Body of pancreas (tissue), 4 donors: ENCODE measurements at regions not wholly inside any gene's neighbourhood (a gene's known extent, or its start where the extent isn't known, plus 50 kb on each side); places are given as distances from the start of the nearest gene placed in this dataset.

ENCODE experiments used
- ATAC-seq: fragments of 150-250 bp; one replicate; pipeline ENCODE4 v1.9.1; 2016
- DNase-seq, 4 donors: peaks; one replicate each; pipeline ENCODE4 v3.0.0-alpha.2; 2019
- H3K27ac ChIP-seq, 4 donors: fragments of 200-600 bp; sonication (generic); 1 replicate in 3 of 4; 2 replicates in 1 of 4; pipeline versions ENCODE4 v1.5.1 to v1.6.1; 2016 to 2019; ENCODE audit warnings: mild to moderate bottlenecking in 1 of 4, mixed read lengths in 1 of 4, moderate library complexity in 1 of 4
- H3K27me3 ChIP-seq, 2 donors: fragments of 200-600 bp; sonication (generic); one replicate each; pipeline ENCODE4 v1.6.0; 2016; ENCODE audit warnings: mild to moderate bottlenecking in 1 of 2
- H3K36me3 ChIP-seq, 2 donors: fragments of 200-600 bp; sonication (generic); replicated peaks in 1 of 2; 2 replicates each; pipeline ENCODE4 v1.5.1; 2016; ENCODE audit warnings: low read depth in 2 of 2; ENCODE audit not compliant: insufficient read depth in 1 of 2
- H3K4me1 ChIP-seq: fragments of 200-600 bp; sonication (generic); one replicate; pipeline ENCODE4 v1.6.0; 2016
- H3K4me3 ChIP-seq, 2 donors: fragments of 200-600 bp; sonication (generic); 1 replicate in 1 of 2; 2 replicates in 1 of 2; pipeline ENCODE4 v1.5.1; 2016 to 2019
- H3K9me3 ChIP-seq, 3 donors: fragments of 200-600 bp; sonication (generic); 1 replicate in 2 of 3; 2 replicates in 1 of 3; pipeline ENCODE4 v1.5.1; 2016
- POLR2A ChIP-seq, 3 donors: fragments of 450-650 bp; IDR thresholded peaks; one replicate each; pipeline ENCODE4 v1.6.1; 2016; ENCODE audit warnings: antibody characterized with exemption in 3 of 3, mild to moderate bottlenecking in 2 of 3
- WGBS, 2 donors: methylation state at CpG; one replicate each; pipeline ENCODE4 v1.1.5; 2017; 5-methylcytosine and 5-hydroxymethylcytosine counted together
- intact Hi-C: fragments of 100-400 bp; cut with DNase I; formaldehyde crosslinking; loops from one replicate; pipeline ENCODE4 v1.15.1; 2023
- TF ChIP-seq, protein P1 (sequence below), 7 experiments: fragments of 450-650 bp in 4 of 7; fragments of 200-600 bp in 3 of 7; sonication (generic) in 3 of 7; IDR thresholded peaks; one replicate each; pipeline ENCODE4 v1.5.1; 2016 to 2019; ENCODE audit warnings: antibody characterized with exemption in 7 of 7

DNA sequence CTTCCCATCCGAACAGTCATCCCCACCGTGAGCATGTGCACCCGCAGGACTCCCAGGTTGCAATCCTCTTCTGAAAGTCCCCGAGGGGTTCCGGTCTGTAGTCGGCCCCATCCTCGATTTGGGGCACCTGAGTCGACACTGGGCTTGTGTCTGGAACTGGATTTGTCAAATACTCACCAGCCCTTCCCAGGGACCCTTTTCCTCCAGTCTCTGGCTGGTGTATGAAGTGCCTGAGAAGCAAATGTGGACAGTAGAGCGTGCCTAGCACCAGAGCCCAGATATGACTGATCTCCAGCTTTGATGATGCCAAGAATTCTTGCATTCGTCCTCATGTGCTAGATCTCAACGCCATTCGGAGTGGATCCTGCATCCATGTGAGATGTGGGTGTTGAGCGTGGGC lies 132.5 kb upstream of the ADARB2 start:
- TF ChIP-seq, protein P1, sequence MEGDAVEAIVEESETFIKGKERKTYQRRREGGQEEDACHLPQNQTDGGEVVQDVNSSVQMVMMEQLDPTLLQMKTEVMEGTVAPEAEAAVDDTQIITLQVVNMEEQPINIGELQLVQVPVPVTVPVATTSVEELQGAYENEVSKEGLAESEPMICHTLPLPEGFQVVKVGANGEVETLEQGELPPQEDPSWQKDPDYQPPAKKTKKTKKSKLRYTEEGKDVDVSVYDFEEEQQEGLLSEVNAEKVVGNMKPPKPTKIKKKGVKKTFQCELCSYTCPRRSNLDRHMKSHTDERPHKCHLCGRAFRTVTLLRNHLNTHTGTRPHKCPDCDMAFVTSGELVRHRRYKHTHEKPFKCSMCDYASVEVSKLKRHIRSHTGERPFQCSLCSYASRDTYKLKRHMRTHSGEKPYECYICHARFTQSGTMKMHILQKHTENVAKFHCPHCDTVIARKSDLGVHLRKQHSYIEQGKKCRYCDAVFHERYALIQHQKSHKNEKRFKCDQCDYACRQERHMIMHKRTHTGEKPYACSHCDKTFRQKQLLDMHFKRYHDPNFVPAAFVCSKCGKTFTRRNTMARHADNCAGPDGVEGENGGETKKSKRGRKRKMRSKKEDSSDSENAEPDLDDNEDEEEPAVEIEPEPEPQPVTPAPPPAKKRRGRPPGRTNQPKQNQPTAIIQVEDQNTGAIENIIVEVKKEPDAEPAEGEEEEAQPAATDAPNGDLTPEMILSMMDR (IDR thresholded peaks at IDR 0.05), result no peak
- TF ChIP-seq POLR2A (IDR thresholded peaks at IDR 0.05), result no peak
- H3K27ac ChIP-seq, result no peak overlapping the region
- H3K4me3 ChIP-seq, result no peak overlapping the region
- intact Hi-C loops, result no loop called here
- ATAC-seq (no peak), DNase-seq (no peak)
- H3K27me3 ChIP-seq, result no peaks in the 10 kb centered on the region
- 69 to 78% methylated on average over 9 to 13 of the region's 13 CpGs for WGBS, 2 donors
- H3K9me3 ChIP-seq, result no peaks in the 10 kb centered on the region
- no peaks in the 10 kb centered on the region for H3K36me3 ChIP-seq
- no peaks in the 10 kb centered on the region for H3K4me1 ChIP-seq

DNA sequence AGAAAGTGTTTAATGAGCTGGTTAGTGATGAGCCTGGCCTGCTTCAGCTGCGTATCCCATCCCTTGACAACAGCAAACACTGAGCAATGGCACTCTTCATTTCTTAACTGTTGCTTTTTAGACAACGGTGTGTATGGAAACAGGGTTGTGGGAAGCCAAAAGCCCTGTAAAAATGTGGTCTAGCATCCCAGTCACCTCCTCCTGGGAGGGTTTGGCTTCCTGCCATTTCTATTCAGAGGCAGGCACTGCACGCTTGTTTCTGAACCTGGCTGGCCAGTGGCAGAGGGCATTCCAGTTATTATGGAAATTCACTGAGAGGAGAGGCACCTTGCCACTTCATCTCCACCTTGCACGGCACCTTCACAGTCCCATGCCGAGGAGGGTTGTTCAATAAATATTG lies 123.0 kb upstream of the ADARB2 start:
- no peak for DNase-seq

DNA sequence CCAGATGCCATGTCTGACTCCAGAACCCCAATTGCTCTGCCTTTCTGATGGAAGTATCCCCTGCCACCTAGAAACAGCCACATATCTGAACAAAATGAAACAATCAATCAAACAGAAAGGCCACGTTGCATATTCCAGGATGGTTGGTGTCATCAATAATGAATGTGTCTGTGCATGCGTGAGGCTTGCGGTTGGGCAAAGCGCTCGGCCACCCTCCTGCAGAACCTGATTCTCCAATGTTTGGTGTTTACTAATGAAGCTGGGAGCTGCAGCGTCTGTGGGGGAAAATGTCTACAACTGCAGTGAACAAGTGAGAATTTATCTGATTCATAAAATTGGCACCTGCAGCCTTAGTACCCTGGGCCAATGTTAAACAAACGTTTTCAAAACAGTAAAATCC lies 121.2 kb upstream of the ADARB2 start:
- Histone ChIP-seq H3K36me3 (no peaks in the 10 kb centered on the region), H3K9me3 (no peaks in the 10 kb centered on the region), H3K4me3 (no peak overlapping the region), H3K27ac (no peak overlapping the region), H3K27me3 (no peaks in the 10 kb centered on the region), H3K4me1 (no peaks in the 10 kb centered on the region)
- ATAC-seq, result no peak
- TF ChIP-seq, protein P1 (IDR thresholded peaks at IDR 0.05), result no peak
- no peak for TF ChIP-seq POLR2A (IDR thresholded peaks at IDR 0.05)
- no peak for DNase-seq
- intact Hi-C loops, result no loop called here
- 36 to 41% methylated on average over 7 of the region's 7 CpGs for WGBS, 2 donors

More for the DNA sequence above, 123.0 kb upstream of the ADARB2 start:
- WGBS, 2 donors, result 54 to 55% methylated on average over 5 of the region's 5 CpGs
- H3K4me1 ChIP-seq, result no peaks in the 10 kb centered on the region
- ATAC-seq, result no peak
- TF ChIP-seq, protein P1 (IDR thresholded peaks at IDR 0.05), result no peak
- no peak for TF ChIP-seq POLR2A (IDR thresholded peaks at IDR 0.05)
- no peaks in the 10 kb centered on the region for H3K9me3 ChIP-seq
- H3K27me3 ChIP-seq, result no peaks in the 10 kb centered on the region
- intact Hi-C loops, result no loop called here
- H3K36me3 ChIP-seq, result no peaks in the 10 kb centered on the region
- no peak overlapping the region for H3K4me3 ChIP-seq
- H3K27ac ChIP-seq, result no peak overlapping the region

DNA sequence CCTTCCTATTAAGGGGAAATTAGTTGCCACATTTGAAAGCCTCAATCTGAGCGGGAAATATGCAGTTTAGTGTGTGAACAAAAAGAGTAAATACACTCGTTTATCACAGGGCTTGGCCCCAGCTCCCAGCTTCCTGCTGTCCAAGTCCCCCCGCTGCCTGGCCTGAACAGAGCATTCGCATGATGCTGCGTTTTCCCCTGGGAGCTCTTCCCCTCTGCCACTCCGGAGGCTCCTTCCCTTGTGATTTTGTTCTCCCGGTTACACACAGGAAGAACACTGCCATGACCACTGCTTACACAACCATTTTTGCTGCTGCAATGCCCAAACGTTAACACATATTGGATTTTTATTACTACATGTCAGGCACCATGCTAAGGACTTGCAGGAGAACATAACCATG lies 120.7 kb upstream of the ADARB2 start:
- TF ChIP-seq POLR2A (IDR thresholded peaks at IDR 0.05), result no peak
- TF ChIP-seq, protein P1 (IDR thresholded peaks at IDR 0.05), result no peak
- no peaks in the 10 kb centered on the region for H3K4me1 ChIP-seq
- intact Hi-C loops, result no loop called here
- H3K4me3 ChIP-seq, result no peak overlapping the region
- 38 to 42% methylated on average over 8 of the region's 8 CpGs for WGBS, 2 donors
- no peaks in the 10 kb centered on the region for H3K9me3 ChIP-seq
- H3K36me3 ChIP-seq, result no peaks in the 10 kb centered on the region
- no peak overlapping the region for H3K27ac ChIP-seq
- H3K27me3 ChIP-seq, result no peaks in the 10 kb centered on the region
- no peak for DNase-seq
- no peak for ATAC-seq

DNA sequence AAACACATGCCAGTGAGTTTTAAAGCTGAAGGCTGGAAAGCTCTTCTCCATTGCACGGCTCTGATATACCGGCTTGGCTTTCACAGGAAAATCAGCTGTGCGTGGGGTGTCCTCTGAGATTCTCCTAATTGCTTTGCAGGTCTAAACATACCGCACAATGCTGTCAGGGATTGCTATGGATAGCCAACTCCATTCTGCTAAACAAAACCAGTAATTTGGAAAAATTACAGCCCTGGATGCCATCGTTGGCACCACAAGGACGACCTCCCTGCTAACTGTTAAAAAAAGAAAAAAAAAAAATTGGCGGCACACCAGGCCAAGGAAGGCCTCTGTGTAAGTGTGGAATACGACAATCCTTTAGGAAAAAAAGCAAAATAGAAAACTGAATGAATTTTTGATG lies 118.6 kb upstream of the ADARB2 start:
- no peaks in the 10 kb centered on the region for H3K36me3 ChIP-seq
- WGBS, 2 donors, result 58 to 65% methylated on average over 8 of the region's 8 CpGs
- H3K4me3 ChIP-seq, result no peak overlapping the region
- ATAC-seq (no peak), DNase-seq (no peak)
- no peaks in the 10 kb centered on the region for H3K4me1 ChIP-seq
- no peaks in the 10 kb centered on the region for H3K27me3 ChIP-seq
- no peak for TF ChIP-seq POLR2A (IDR thresholded peaks at IDR 0.05)
- TF ChIP-seq, protein P1 (IDR thresholded peaks at IDR 0.05), result no peak
- no peaks in the 10 kb centered on the region for H3K9me3 ChIP-seq
- intact Hi-C loops, result no loop called here
- H3K27ac ChIP-seq, result no peak overlapping the region
